CD4-positive, alpha-beta T cell treated with Interleukin-17A for 4 hours (primary cell): ENCODE measurements at regions not wholly inside any gene's neighbourhood (a gene's known extent, or its start where the extent isn't known, plus 50 kb on each side); places are given as distances from the start of the nearest gene placed in this dataset.

Experiments used
- DNase-seq: peaks from one replicate; pipeline ENCODE4 v3.0.0-alpha.2; 2020; ENCODE audit warnings: mixed read lengths

DNA sequence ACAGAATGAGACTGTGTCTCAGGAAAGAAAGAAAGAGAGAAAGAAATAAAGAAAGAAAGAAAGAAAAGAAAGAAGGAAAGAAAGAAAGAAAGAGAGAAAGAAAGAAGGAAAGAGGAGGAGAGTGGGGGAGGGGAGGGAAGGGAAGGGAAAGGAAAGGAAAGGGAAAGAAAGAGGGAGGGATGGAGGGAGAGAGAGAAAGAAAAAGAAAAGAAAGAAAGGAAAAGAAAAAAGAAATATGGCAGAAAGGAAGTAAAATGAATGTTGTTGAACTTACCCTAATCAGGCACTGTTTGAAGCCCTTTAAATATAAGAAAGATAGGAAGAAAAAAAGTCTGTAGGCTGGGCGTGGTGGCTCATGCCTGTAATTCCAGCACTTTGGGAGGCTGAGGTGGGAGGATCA is 276.1 kb downstream of the INSC start:
- no peak for DNase-seq

DNA sequence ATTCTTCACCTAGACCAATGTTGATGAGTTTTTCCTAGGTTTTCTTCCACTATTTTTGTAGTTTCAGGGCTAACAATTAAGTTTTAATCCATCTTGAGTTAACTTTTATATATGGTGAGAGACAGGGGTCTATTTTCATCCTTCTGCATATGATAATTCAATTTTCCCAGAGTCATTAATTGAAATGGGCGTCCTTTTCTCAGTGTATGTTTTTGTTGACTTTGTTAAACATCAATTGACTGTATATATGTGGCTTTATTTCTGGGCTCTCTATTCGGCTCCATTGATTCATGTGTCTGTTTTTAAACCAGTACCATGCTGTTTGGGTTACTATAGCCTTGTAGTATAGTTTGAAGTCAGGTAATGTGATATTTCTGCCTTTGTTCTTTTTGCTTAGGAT is 282.1 kb downstream of the INSC start:
- no peak for DNase-seq

- no peak for DNase-seq
Observed at GRCh38 chr11:15406851-15407351, 292.2 kb downstream of the INSC start.

DNA sequence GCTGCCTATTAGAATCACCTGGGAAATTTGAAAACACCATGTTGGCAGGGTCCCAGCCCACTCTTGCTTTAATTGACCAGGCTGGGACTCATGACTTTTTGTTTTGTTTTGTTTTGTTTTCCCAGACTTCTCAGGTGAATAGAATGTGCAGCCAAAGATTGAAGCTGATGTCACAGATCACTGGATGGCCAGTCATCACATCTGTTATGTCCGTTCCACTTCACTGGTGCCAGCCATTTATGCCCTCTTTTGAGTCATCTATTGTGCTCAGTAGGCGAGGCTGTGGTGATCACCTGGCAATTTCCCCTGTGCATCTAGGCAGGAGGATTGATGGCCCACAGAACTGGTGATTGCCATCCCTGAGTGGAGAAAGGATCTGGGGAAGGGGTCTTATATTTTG is 297.3 kb downstream of the INSC start:
- DNase-seq = no peak

- no peak for DNase-seq
Observed at GRCh38 chr11:15418921-15419320, 304.2 kb downstream of the INSC start.

DNA sequence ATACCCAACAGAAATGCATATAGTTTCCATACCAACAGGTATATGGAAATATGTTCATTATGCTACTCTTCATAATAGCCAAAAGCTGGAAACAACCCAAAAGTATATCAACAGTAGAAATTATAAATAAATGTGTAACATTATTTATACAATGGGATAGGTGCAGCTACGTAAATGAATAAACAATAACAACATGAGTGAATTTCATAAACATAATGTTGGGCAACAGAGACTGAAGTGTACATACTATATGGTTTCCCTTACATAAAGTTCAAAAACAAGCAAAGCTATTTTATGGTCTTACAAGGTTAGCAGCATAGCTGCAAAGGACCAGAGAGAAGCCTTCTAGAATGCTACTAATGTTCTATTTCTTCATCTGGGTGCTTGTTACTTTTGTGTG is 305.0 kb downstream of the INSC start:
- no peak for DNase-seq

DNA sequence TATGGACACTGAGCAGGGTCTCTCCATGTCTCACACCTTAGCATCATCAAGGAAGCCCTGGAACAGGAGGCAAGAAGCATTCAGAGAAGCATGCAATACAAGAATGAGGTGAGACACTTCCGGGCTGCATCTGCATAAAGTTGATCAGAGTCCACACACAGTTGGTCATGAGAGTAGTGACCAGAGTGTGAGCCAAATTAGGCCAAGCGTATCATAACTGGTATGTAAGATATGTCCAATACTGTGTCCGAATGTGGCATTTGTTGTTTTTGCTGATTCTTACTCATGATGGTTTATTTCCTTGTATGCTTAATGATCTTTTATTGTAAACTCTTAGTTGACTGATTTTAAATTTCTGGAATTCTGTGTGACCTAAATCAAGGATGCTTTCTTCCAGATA is 315.7 kb downstream of the INSC start:
- no peak for DNase-seq

DNA sequence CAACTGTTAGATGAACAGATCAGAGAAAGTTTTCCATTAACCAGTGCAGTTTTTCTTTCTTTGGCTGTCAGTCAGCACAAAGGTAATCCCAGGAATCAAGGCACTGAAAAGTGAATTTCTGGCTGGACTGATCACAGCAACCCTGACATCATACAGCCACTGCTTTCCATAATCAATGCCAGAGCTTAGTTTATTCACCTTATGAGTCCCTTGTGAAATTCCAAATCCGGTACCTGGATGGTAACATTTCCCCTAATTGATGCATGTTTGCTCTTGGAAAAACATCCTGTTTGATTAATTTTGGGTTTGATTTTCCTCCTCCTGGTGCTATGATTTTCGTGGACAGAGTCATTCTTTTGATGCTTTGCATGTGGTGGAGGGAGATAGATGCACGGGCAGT is 319.8 kb downstream of the INSC start:
- DNase-seq = no peak

- no peak for DNase-seq
Observed at GRCh38 chr11:15446315-15446714, 331.6 kb downstream of the INSC start.

GRCh38 chr11:15446929-15447328 is 332.2 kb downstream of the INSC start:
- DNase-seq = no peak

GRCh38 chr11:15451713-15452112 is 337.0 kb downstream of the INSC start:
- no peak for DNase-seq

DNA sequence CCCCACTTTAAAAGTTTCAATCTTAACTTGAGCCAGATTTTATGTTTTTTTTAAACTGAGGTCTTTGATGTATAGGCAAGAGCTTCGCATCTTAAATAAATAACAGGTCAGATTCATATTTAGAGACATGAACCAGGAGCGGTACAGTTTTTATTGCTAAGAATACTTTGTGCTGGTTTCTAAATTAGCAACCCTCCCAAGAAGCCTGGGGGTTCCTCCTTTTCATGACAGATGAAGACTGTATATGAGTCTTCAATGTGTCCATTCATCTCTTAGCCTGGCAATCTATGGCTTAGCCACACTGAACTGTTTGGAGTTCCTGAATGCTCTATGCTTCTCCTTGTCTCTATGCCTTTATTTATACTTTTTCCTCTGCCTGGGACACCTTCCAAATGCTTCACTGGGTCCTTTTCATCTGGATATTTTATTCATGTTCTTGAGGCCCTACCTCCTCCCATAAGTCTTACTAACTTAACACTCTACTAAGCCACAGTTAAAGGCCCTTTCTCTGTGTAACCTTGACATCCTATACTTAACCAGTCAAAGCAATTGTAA is 338.6 kb downstream of the INSC start:
- no peak for DNase-seq

DNA sequence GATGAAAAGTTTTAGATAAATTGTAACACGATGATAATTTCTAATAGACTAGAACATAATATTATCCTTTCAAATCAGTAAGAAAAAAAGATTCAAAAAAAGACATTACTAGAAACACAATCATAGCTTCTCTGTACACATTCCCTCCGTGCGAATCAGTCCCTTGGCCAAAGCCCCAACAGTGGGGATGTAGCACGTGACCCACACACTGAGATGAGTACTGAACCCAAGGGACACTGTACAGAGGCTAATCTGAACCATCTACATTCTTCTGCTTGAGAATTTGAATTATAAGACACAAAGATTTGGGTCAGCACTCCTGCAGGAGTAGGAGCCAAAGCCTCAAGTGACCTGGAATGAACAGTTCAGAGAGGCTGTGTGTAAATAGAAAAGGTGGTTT is 353.7 kb downstream of the INSC start:
- DNase-seq = no peak

GRCh38 chr11:15471048-15471894 is 356.5 kb downstream of the INSC start:
- DNase-seq = no peak

- no peak for DNase-seq
Observed at GRCh38 chr11:15471895-15472799, 357.4 kb downstream of the INSC start.

GRCh38 chr11:15473954-15474837 is 359.5 kb downstream of the INSC start:
- DNase-seq = no peak

DNA sequence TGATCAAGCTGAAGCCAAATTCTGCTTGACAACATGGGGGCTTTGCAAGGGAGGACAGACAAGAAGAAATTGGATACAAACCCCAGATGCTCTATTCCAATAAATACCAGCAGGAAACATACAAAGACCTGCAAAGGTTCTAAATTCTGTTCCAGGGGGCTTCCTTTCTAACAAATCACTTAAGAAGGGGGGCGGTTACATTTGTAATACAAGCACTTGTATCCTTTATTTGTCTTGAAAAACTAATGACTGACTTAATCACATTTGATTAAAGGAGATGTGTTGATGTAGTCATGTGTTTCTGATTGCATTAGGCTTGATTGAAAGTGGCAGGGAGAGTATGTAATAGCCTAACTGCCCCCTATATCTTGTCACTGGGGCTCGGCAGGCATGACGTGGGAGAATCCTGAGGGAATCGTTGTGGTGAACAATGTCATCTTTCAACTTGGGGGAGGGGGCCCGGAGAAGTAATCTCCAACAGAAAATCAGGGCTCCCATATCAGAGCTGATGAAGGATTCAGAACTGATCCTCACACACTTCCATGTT is 361.7 kb downstream of the INSC start:
- DNase-seq = no peak

DNA sequence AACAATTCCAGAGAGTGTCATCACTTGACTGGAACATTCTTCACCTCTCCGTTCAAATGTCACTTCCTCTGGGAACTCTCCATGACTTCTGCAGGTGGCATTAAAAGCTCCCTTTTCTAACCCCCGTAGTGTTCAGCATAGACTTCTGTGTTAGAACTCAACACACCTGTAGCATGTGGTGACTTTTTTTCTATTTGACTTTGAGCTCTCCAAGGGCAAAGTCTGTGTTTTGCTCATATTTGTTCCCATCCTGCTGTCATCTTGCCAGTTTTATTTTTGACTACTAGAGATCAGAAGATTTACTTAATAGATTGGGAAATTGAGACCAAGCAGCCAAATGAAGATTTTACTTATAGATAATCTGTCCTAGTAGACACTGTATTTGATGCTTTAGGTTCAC is 367.1 kb downstream of the INSC start:
- no peak for DNase-seq

GRCh38 chr11:15483205-15483604 is 368.5 kb downstream of the INSC start:
- DNase-seq = no peak

DNA sequence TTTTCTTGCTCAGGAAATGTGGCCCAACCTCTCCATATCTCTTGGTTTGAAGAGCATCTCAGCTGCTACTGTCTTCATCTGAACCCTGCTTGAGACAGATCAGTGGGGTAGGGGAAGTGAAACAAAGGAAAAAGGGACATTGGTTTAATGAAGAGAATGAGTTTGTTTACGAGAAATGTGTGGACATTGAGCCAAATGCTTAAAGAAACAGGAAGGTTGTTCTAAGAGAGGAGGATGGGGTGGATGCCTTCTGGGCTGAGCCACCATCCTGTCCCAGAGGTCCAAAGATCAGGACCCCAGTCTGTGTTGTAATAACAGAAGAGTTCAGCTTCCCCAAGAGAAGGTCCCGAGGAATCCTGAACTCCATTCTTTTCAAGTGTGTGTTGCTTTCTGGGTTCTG is 369.7 kb downstream of the INSC start:
- no peak for DNase-seq

DNA sequence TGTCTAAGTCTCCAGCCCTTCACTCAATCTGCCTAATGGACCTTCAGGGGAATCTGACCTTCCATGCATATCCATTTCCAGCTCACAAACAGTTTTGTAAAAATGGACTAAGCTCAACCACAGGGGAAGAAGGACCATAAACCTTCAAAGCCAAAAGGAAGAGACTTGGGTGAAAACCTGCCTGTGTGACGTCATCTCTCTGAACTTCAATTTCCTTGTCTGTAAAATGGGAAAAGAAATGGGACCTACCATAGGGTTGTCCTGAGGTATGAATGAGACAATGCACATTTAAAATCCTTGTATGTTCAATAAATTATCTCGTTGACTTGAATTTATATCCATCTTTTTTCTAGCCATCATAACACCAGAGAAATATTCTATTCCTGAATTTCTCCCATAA is 370.7 kb downstream of the INSC start:
- DNase-seq = no peak

DNA sequence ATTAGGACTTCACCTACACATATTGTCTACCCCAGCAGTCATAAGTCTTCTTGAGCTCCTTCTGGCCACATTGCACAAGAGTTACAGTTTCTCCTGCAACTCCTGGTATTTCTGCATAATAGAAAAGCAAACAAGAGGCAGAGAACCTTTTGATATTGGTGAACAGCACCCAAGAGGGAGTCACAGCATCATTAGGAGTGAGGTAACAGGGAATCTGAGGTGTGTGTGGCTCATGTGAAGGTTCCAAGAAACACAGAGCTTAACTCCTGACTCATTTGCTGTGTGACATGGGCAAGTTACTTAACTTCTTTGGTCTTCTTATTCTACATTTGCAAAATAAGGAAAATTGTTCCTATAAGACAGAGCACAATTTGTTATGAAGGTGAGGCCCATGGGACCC is 374.6 kb downstream of the INSC start:
- DNase-seq = no peak
